ENCODE measurements at regions not wholly inside any gene's neighbourhood (a gene's known extent, or its start where the extent isn't known, plus 50 kb on each side); places are given as distances from the start of the nearest gene placed in this dataset.

DNA sequence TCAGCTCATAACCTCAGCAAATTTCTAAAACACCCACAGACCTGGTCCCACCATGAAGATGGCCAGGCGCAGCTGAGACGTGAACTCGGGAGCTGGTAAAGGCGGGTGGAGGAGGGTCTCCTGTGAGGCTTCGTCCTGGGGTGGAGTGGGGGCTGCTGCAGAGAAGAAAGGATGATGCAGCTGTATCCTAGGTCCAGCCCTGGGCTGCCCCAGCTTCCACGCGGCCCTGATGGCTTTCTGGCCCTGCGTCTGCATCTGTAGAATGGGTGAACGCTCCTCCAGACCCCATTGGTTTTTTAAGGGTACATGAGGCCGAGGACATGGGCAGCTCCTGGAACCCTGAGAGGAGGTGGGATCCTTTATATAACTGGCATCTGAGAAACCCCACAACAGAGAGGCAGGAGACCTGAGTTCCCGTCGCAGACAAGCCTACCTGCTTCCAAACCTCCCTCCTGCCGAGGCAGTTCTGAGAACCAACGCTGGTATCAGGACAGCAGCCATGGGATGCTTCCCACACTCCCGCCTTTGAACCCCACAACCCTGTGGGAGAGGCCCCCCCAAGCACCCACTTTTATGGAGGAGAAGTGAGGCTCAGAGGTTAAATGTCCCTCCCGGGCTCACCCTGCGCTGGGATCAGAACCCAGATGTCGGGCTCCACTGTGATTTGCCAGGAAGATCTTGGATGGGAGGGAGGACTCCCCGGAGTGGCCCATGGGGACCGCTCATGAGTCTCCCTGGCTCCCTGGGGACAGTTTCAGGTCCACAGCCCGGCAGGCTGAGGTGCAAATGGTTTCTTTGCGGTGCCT is 55.2 kb upstream of the FGF3 start:
- Mint-ChIP-seq H3K36me3 (ENCODE audit: low read depth) (no peaks in the 10 kb centered on the region), H3K4me3 (no peak overlapping the region), H3K27ac (no peak overlapping the region), H3K9me3 (peaks cover 4% of the 10 kb centered on the region), H3K4me1 (peaks cover 2% of the 10 kb centered on the region), H3K27me3 (ENCODE audit: insufficient read depth) (peaks cover 4% of the 10 kb centered on the region)
- Histone ChIP-seq H3K36me3 (ENCODE audit: control insufficient read depth, insufficient read depth, low read length) (no peaks in the 10 kb centered on the region), H3K9me3 (ENCODE audit: control insufficient read depth, low read length) (no peaks in the 10 kb centered on the region), H3K4me3 (ENCODE audit: low read length) (no peak overlapping the region), H3K4me1 (ENCODE audit: control insufficient read depth, insufficient read depth, low read length) (no peaks in the 10 kb centered on the region), H3K27ac (ENCODE audit: low read depth, low read length) (no peak overlapping the region), H3K27me3 (ENCODE audit: control insufficient read depth, insufficient read depth, low read length, poor library complexity, severe bottlenecking) (no peaks in the 10 kb centered on the region), H3K9ac (ENCODE audit: extremely low read depth, low read length, poor library complexity, severe bottlenecking) (no peak overlapping the region)
- WGBS, 2 experiments (ENCODE audit: insufficient coverage in 1 of 2, insufficient read length in 1 of 2), result 92 to 95% methylated on average over 12 to 22 of the region's 22 CpGs
- no peak for TF ChIP-seq CTCF (conservative IDR thresholded peaks at IDR 0.05)
- peak; percentile 44 for DNase-seq

GRCh38 chr11:69874984-69875624 is 55.9 kb upstream of the FGF3 start:
- no peak overlapping the region for H3K4me3 Mint-ChIP-seq
- Histone ChIP-seq H3K4me1 (ENCODE audit: control insufficient read depth, insufficient read depth, low read length) (no peaks in the 10 kb centered on the region), H3K4me3 (ENCODE audit: low read length) (no peak overlapping the region), H3K27me3 (ENCODE audit: control insufficient read depth, insufficient read depth, low read length, poor library complexity, severe bottlenecking) (no peaks in the 10 kb centered on the region), H3K9me3 (ENCODE audit: control insufficient read depth, low read length) (no peaks in the 10 kb centered on the region), H3K9ac (ENCODE audit: extremely low read depth, low read length, poor library complexity, severe bottlenecking) (no peak overlapping the region), H3K27ac (ENCODE audit: low read depth, low read length) (no peak overlapping the region), H3K36me3 (ENCODE audit: control insufficient read depth, insufficient read depth, low read length) (no peaks in the 10 kb centered on the region)
- no peaks in the 10 kb centered on the region for H3K36me3 Mint-ChIP-seq (ENCODE audit: low read depth)
- H3K27ac Mint-ChIP-seq, result no peak overlapping the region
- peak; percentile 42 for DNase-seq
- WGBS, 2 experiments (ENCODE audit: insufficient coverage in 1 of 2, insufficient read length in 1 of 2), result 81 to 85% methylated on average over 10 to 21 of the region's 21 CpGs
- H3K4me1 Mint-ChIP-seq, result peaks cover 2% of the 10 kb centered on the region
- no peak for TF ChIP-seq CTCF (conservative IDR thresholded peaks at IDR 0.05)
- H3K9me3 Mint-ChIP-seq, result peaks cover 4% of the 10 kb centered on the region
- H3K27me3 Mint-ChIP-seq (ENCODE audit: insufficient read depth), result peaks cover 4% of the 10 kb centered on the region

DNA sequence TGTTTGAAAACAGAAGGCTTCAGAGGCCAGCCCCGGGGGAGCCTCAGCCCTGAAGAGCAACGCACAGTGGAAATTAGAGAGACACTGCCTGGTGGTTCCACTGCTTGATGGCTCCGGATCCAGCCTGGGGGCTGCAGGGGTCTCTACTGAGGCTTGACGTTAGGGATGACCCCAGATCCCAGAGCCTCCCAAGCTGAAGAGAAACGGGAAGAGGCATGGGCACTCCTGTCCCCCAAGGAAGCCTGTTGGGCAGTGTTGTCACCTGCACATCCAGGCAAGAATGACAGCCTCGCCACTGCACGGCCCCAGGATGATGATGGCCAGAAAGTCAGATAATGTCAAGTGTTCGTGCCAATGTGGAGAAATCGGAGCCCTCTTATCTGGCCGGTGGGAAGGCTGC is 56.8 kb upstream of the FGF3 start:
- 92 to 94% methylated on average over 10 of the region's 10 CpGs for WGBS, 2 experiments (ENCODE audit: insufficient coverage in 1 of 2, insufficient read length in 1 of 2)
- Mint-ChIP-seq H3K9me3 (peaks cover 4% of the 10 kb centered on the region), H3K27me3 (ENCODE audit: insufficient read depth) (peaks cover 4% of the 10 kb centered on the region), H3K4me1 (peaks cover 2% of the 10 kb centered on the region), H3K27ac (no peak overlapping the region), H3K36me3 (ENCODE audit: low read depth) (no peaks in the 10 kb centered on the region), H3K4me3 (no peak overlapping the region)
- Histone ChIP-seq H3K4me3 (ENCODE audit: low read length) (no peak overlapping the region), H3K36me3 (ENCODE audit: control insufficient read depth, insufficient read depth, low read length) (no peaks in the 10 kb centered on the region), H3K9ac (ENCODE audit: extremely low read depth, low read length, poor library complexity, severe bottlenecking) (no peak overlapping the region), H3K27ac (ENCODE audit: low read depth, low read length) (no peak overlapping the region), H3K27me3 (ENCODE audit: control insufficient read depth, insufficient read depth, low read length, poor library complexity, severe bottlenecking) (no peaks in the 10 kb centered on the region), H3K9me3 (ENCODE audit: control insufficient read depth, low read length) (no peaks in the 10 kb centered on the region), H3K4me1 (ENCODE audit: control insufficient read depth, insufficient read depth, low read length) (no peaks in the 10 kb centered on the region)
- TF ChIP-seq CTCF (conservative IDR thresholded peaks at IDR 0.05), result no peak
- DNase-seq, result no peak

All from endodermal cell (in vitro differentiated cells).